GM18511 (cell line): ENCODE measurements at regions not wholly inside any gene's neighbourhood (a gene's known extent, or its start where the extent isn't known, plus 50 kb on each side); places are given as distances from the start of the nearest gene placed in this dataset.
A peak's percentile ranks its signal among the peaks of the same experiment; 100 is the strongest.
"Not testable (repeated sequence)": the region's sequence is repeated elsewhere in the genome, so short reads cannot be mapped to it uniquely, and the experiment has no call there.

Experiments
- ATAC-seq: cut with Tn5 transposase; IDR thresholded peaks from one replicate; pipeline ENCODE4 v1.9.1; 2021; ENCODE audit warnings: mild to moderate bottlenecking, moderate library complexity; ENCODE audit not compliant: unreplicated experiment

GRCh38 chr5:174925586-174925985 is 201.2 kb downstream of the MSX2 start:
- ATAC-seq: no peak

- ATAC-seq: no peak
Measured at GRCh38 chr5:174922955-174923354, 198.6 kb downstream of the MSX2 start.

GRCh38 chr5:174920906-174921550 is 196.6 kb downstream of the MSX2 start:
- no peak for ATAC-seq

GRCh38 chr5:174919351-174919750 is 195.0 kb downstream of the MSX2 start:
- no peak for ATAC-seq

GRCh38 chr5:174918655-174919054 is 194.3 kb downstream of the MSX2 start:
- ATAC-seq: no peak

GRCh38 chr5:174917976-174918554 is 193.7 kb downstream of the MSX2 start:
- ATAC-seq: no peak

- not testable (repeated sequence) for ATAC-seq
Measured at GRCh38 chr5:174917435-174917834, 193.1 kb downstream of the MSX2 start.

- not testable (repeated sequence) for ATAC-seq
Measured at GRCh38 chr5:174916924-174917323, 192.5 kb downstream of the MSX2 start.

- ATAC-seq: no peak
Measured at GRCh38 chr5:174916227-174916626, 191.8 kb downstream of the MSX2 start.

GRCh38 chr5:174911118-174911517 is 186.7 kb downstream of the MSX2 start:
- ATAC-seq: no peak

- peak; percentile 97 for ATAC-seq
Measured at GRCh38 chr5:174910245-174910737, 185.9 kb downstream of the MSX2 start.

- ATAC-seq: no peak
Measured at GRCh38 chr5:174903172-174903732, 178.9 kb downstream of the MSX2 start.

- no peak for ATAC-seq
Measured at GRCh38 chr5:174901336-174901735, 177.0 kb downstream of the MSX2 start.

- no peak for ATAC-seq
Measured at GRCh38 chr5:174900240-174900865, 176.0 kb downstream of the MSX2 start.

GRCh38 chr5:174897281-174897950 is 173.0 kb downstream of the MSX2 start:
- no peak for ATAC-seq

- no peak for ATAC-seq
Measured at GRCh38 chr5:174895360-174895759, 171.0 kb downstream of the MSX2 start.

GRCh38 chr5:174892742-174893141 is 168.4 kb downstream of the MSX2 start:
- no peak for ATAC-seq

- ATAC-seq: not testable (repeated sequence)
Measured at GRCh38 chr5:174880412-174881200, 156.2 kb downstream of the MSX2 start.

- no peak for ATAC-seq
Measured at GRCh38 chr5:174877987-174878386, 153.6 kb downstream of the MSX2 start.

GRCh38 chr5:174872271-174872670 is 147.9 kb downstream of the MSX2 start:
- no peak for ATAC-seq

- no peak for ATAC-seq
Measured at GRCh38 chr5:174852143-174852542, 127.8 kb downstream of the MSX2 start.
